T-cell (primary cell): ENCODE measurements at regions not wholly inside any gene's neighbourhood (a gene's known extent, or its start where the extent isn't known, plus 50 kb on each side); places are given as distances from the start of the nearest gene placed in this dataset.

Experiments
- ATAC-seq, 4 experiments: fragments of 200-7000 bp in 3 of 4; fragments of 150-1000 bp in 1 of 4; cut with Tn5 transposase; replicated peaks in 1 of 4; 1 replicate in 3 of 4; 2 replicates in 1 of 4; pipeline ENCODE4 v1.10.0; 2021; ENCODE audit warnings: moderate library complexity in 3 of 4, mild to moderate bottlenecking in 2 of 4, moderate number of reproducible peaks in 1 of 4
- CTCF ChIA-PET, 2 donors: fragments of 300-600 bp; sonication (Branson Sonifier 250); formaldehyde crosslinking; loops; one replicate each; lab custom pipeline; 2022; ENCODE audit warnings: antibody characterized with exemption in 2 of 2; lab: Charles Lee
- POLR2A ChIA-PET, 2 donors: fragments of 300-600 bp; sonication (Branson Sonifier 250); formaldehyde crosslinking; loops; one replicate each; lab custom pipeline; 2022; ENCODE audit warnings: antibody characterized with exemption in 2 of 2; lab: Charles Lee
- DNase-seq, 35 experiments: peaks; one replicate each; pipeline versions ENCODE4 v3.0.0 to v3.0.0-alpha.2; 2013 to 2023
- H3K27ac ChIP-seq: one replicate; pipeline ENCODE4 v1.5.1; 2013; ENCODE audit warnings: low read length
- H3K27me3 ChIP-seq, 2 experiments: replicated peaks in 1 of 2; 1 replicate in 1 of 2; 2 replicates in 1 of 2; pipeline versions ENCODE4 v1.6.1 to v1.7.0; 2013; ENCODE audit warnings: low read length in 1 of 2, mixed read lengths in 1 of 2; ENCODE audit not compliant: control insufficient read depth in 2 of 2, insufficient read depth in 2 of 2; ENCODE audit errors: extremely low read depth in 1 of 2
- H3K36me3 ChIP-seq, 2 donors: 1 replicate in 1 of 2; 2 replicates in 1 of 2; pipeline versions ENCODE4 v1.6.1 to v1.7.0; 2013; ENCODE audit warnings: low read length in 1 of 2; ENCODE audit not compliant: control insufficient read depth in 2 of 2, insufficient read depth in 1 of 2; ENCODE audit errors: extremely low read depth in 1 of 2
- H3K4me1 ChIP-seq, 2 experiments: 1 replicate in 1 of 2; 2 replicates in 1 of 2; pipeline versions ENCODE4 v1.6.1 to v1.7.0; 2013; ENCODE audit warnings: low read length in 2 of 2, mixed read lengths in 1 of 2; ENCODE audit not compliant: insufficient read depth in 2 of 2, control insufficient read depth in 1 of 2; ENCODE audit errors: extremely low read depth in 1 of 2
- H3K4me3 ChIP-seq, 2 donors: 1 replicate in 1 of 2; 2 replicates in 1 of 2; pipeline versions ENCODE4 v1.5.1 to v1.7.0; 2013; ENCODE audit warnings: mild to moderate bottlenecking in 2 of 2, low read length in 1 of 2, moderate library complexity in 1 of 2; ENCODE audit not compliant: control insufficient read depth in 1 of 2; ENCODE audit errors: extremely low read depth in 1 of 2
- H3K9me3 ChIP-seq: 2 replicates; pipeline ENCODE4 v1.7.0; 2013
- H3K27ac Mint-ChIP-seq, 2 donors: one replicate each; pipeline ENCODE4 v1.8.0; 2020 to 2021; ENCODE audit warnings: mild to moderate bottlenecking in 2 of 2, mixed read lengths in 2 of 2
- H3K27me3 Mint-ChIP-seq, 2 donors: one replicate each; pipeline ENCODE4 v1.8.0; 2021 to 2022; ENCODE audit warnings: mixed read lengths in 2 of 2
- H3K36me3 Mint-ChIP-seq: one replicate; pipeline ENCODE4 v1.8.0; 2021; ENCODE audit warnings: mixed read lengths
- H3K4me1 Mint-ChIP-seq, 3 donors: one replicate each; pipeline ENCODE4 v1.8.0; 2020 to 2022; ENCODE audit warnings: mixed read lengths in 3 of 3, mild to moderate bottlenecking in 1 of 3
- H3K4me3 Mint-ChIP-seq, 3 donors: one replicate each; pipeline ENCODE4 v1.8.0; 2020 to 2022; ENCODE audit warnings: mild to moderate bottlenecking in 3 of 3, mixed read lengths in 3 of 3, moderate library complexity in 3 of 3
- H3K9me3 Mint-ChIP-seq, 3 donors: one replicate each; pipeline ENCODE4 v1.8.0; 2020 to 2022; ENCODE audit warnings: mixed read lengths in 3 of 3
- WGBS: methylation state at CpG from one replicate; pipeline ENCODE4 v1.1.5; 2013; ENCODE audit warnings: missing lambda C conversion rate; ENCODE audit not compliant: insufficient coverage; 5-methylcytosine and 5-hydroxymethylcytosine counted together

DNA sequence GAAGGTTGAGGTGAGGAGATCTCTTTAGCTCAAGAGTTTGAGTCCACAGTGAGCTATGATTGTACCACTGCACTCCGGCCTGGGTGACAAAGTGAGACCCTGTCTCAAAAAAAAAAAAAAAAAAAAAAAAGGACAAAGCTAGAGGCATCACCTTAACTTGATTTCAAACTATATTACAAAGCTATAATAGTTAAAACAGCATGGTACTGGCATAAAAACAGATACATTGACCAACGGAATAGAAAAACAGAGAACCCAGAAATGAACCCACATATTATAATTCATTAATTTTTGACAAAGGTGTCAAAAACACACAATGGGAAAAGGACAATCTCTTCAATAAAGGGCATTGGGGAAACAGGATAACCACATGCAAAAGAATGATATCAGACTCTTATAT is 50.8 kb upstream of the MBOAT1 start:
- Mint-ChIP-seq H3K4me1 (peaks cover 0 to 6% (median 0%) of the 10 kb centered on the region in 3 donors), H3K27ac (no peak overlapping the region)
- CTCF ChIA-PET, result interaction anchor here in 1 of 2 donors (0.5 to 0.6 kb wide), 3 partner anchors 41 to 523 kb away, joined by 3 read pairs; no protein-coding TSS in a partner anchor

DNA sequence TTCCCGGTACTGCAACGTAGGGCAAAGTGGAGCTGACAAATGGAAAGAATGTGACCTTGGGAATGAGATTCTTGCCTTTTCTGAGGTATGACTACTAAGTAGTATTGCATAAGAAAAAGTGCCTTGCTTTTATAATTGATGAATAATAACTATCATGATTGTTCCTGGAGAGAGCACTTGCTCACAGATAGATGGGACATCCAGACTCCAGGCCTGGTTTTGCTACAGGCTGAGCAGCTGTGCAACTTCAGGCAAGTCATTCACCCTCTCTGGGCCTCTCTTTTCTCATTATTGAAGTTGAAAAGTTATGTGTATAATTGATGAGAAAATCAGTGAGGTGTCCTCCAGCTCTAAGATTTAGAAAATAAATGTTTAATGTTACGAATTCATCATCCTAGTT is 53.6 kb upstream of the MBOAT1 start:
- no peak overlapping the region for H3K27ac ChIP-seq
- H3K36me3 ChIP-seq, result no peaks in the 10 kb centered on the region
- no peaks in the 10 kb centered on the region for H3K36me3 Mint-ChIP-seq
- H3K4me3 ChIP-seq, result no peak overlapping the region
- DNase-seq (no peak), ATAC-seq (no peak)
- H3K27me3 Mint-ChIP-seq, result peaks cover 0 to 4% of the 10 kb centered on the region in 2 donors
- no peaks in the 10 kb centered on the region for H3K9me3 ChIP-seq
- H3K27me3 ChIP-seq, result peaks cover 0 to 7% of the 10 kb centered on the region in 2 experiments
- no peak overlapping the region for H3K4me3 Mint-ChIP-seq
- no peaks in the 10 kb centered on the region for H3K4me1 ChIP-seq
- POLR2A ChIA-PET, result no interaction called here
- H3K9me3 Mint-ChIP-seq, result no peaks in the 10 kb centered on the region
- H3K27ac Mint-ChIP-seq, result no peak overlapping the region
- peaks cover 0 to 6% (median 0%) of the 10 kb centered on the region in 3 donors for H3K4me1 Mint-ChIP-seq
- CTCF ChIA-PET, result no interaction called here
- 93% methylated on average over 2 of the region's 3 CpGs for WGBS

More for the DNA sequence above, 50.8 kb upstream of the MBOAT1 start:
- no peaks in the 10 kb centered on the region for H3K36me3 ChIP-seq
- Mint-ChIP-seq H3K4me3 (no peak overlapping the region), H3K27me3 (peaks cover 0 to 6% of the 10 kb centered on the region in 2 donors), H3K9me3 (no peaks in the 10 kb centered on the region), H3K36me3 (no peaks in the 10 kb centered on the region)
- POLR2A ChIA-PET, result interaction anchor here in 1 of 2 donors (0.7 kb wide), 1 partner anchor 23 kb away, joined by 9 read pairs; no protein-coding TSS in a partner anchor
- peaks cover 0 to 6% of the 10 kb centered on the region in 2 experiments for H3K27me3 ChIP-seq
- H3K4me3 ChIP-seq, result no peak overlapping the region
- H3K9me3 ChIP-seq, result no peaks in the 10 kb centered on the region
- H3K4me1 ChIP-seq, result no peaks in the 10 kb centered on the region
- DNase-seq (no peak), ATAC-seq (no peak)
- H3K27ac ChIP-seq, result no peak overlapping the region
- no CpG with 5 or more reads among the region's 2 CpGs for WGBS

GRCh38 chr6:20266851-20267608 is 54.8 kb upstream of the MBOAT1 start:
- Mint-ChIP-seq H3K4me3 (no peak overlapping the region), H3K4me1 (peaks cover 0 to 6% (median 0%) of the 10 kb centered on the region in 3 donors), H3K27me3 (no peaks in the 10 kb centered on the region), H3K9me3 (no peaks in the 10 kb centered on the region), H3K36me3 (no peaks in the 10 kb centered on the region), H3K27ac (no peak overlapping the region)
- DNase-seq (no peak), ATAC-seq (no peak)
- H3K36me3 ChIP-seq, result no peaks in the 10 kb centered on the region
- peaks cover 0 to 5% of the 10 kb centered on the region in 2 experiments for H3K27me3 ChIP-seq
- CTCF ChIA-PET, result interaction anchor here in 1 of 2 donors (0.7 kb wide), 1 partner anchor 57 kb away, joined by 3 read pairs; no protein-coding TSS in a partner anchor
- H3K4me1 ChIP-seq, result no peaks in the 10 kb centered on the region
- 70% methylated on average over 4 of the region's 11 CpGs for WGBS
- no peak overlapping the region for H3K27ac ChIP-seq
- H3K9me3 ChIP-seq, result no peaks in the 10 kb centered on the region
- H3K4me3 ChIP-seq, result no peak overlapping the region
- POLR2A ChIA-PET, result no interaction called here

- Histone ChIP-seq H3K9me3 (no peaks in the 10 kb centered on the region), H3K36me3 (no peaks in the 10 kb centered on the region), H3K27me3 (peaks cover 0 to 3% of the 10 kb centered on the region in 2 experiments), H3K27ac (no peak overlapping the region), H3K4me1 (no peaks in the 10 kb centered on the region), H3K4me3 (no peak overlapping the region)
- H3K27me3 Mint-ChIP-seq, result no peaks in the 10 kb centered on the region
- H3K4me3 Mint-ChIP-seq, result no peak overlapping the region
- H3K4me1 Mint-ChIP-seq, result peaks cover 0 to 6% (median 0%) of the 10 kb centered on the region in 3 donors
- ATAC-seq (no peak), DNase-seq (no peak)
- POLR2A ChIA-PET, result interaction anchor here in 1 of 2 donors (0.7 kb wide), 1 partner anchor 262 kb away, joined by 4 read pairs; no protein-coding TSS in a partner anchor
- 64% methylated on average over 2 of the region's 2 CpGs for WGBS
- no peak overlapping the region for H3K27ac Mint-ChIP-seq
- H3K36me3 Mint-ChIP-seq, result no peaks in the 10 kb centered on the region
- H3K9me3 Mint-ChIP-seq, result no peaks in the 10 kb centered on the region
- CTCF ChIA-PET, result no interaction called here
Observed at GRCh38 chr6:20269181-20269580, 56.9 kb upstream of the MBOAT1 start.

GRCh38 chr6:20271818-20272217 is 59.5 kb upstream of the MBOAT1 start:
- CTCF ChIA-PET, result interaction anchor here in 1 of 2 donors (1.4 kb wide), 1 partner anchor 179 kb away, joined by 11 read pairs; no protein-coding TSS in a partner anchor
- POLR2A ChIA-PET, result no interaction called here
- peaks cover 0 to 6% (median 0%) of the 10 kb centered on the region in 3 donors for H3K4me1 Mint-ChIP-seq
- no peak overlapping the region for H3K4me3 ChIP-seq
- H3K4me3 Mint-ChIP-seq, result no peak overlapping the region
- H3K27ac ChIP-seq, result no peak overlapping the region
- WGBS, result 75% methylated on average over 1 of the region's 3 CpGs
- H3K9me3 Mint-ChIP-seq, result no peaks in the 10 kb centered on the region
- no peaks in the 10 kb centered on the region for H3K36me3 ChIP-seq
- H3K27ac Mint-ChIP-seq, result no peak overlapping the region
- no peaks in the 10 kb centered on the region for H3K4me1 ChIP-seq
- peaks cover 0 to 2% of the 10 kb centered on the region in 2 donors for H3K27me3 Mint-ChIP-seq
- H3K27me3 ChIP-seq, result peaks cover 0 to 3% of the 10 kb centered on the region in 2 experiments
- H3K9me3 ChIP-seq, result no peaks in the 10 kb centered on the region
- peaks cover 5% of the 10 kb centered on the region for H3K36me3 Mint-ChIP-seq
- DNase-seq (no peak), ATAC-seq (no peak)

DNA sequence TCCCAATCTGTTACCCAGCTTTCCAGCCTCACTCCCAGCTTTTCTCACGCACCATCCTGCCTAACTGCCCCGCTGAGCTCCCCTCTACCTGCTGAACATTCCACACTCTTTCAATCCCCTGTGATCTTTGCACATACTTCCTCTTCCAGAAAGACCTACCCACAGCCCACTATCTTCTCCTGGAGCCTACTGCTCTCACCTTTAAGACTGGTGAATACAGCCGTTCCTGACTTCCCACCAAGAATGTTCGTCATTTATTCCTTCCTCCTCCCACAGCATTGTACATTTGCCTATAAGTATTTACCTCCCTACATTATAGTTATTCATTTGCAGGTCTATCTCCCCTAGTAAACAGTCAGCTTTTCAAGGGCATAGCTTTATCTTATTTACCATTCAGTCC is 61.9 kb upstream of the MBOAT1 start:
- Histone ChIP-seq H3K4me1 (no peaks in the 10 kb centered on the region), H3K4me3 (no peak overlapping the region), H3K9me3 (no peaks in the 10 kb centered on the region), H3K36me3 (no peaks in the 10 kb centered on the region), H3K27ac (no peak overlapping the region), H3K27me3 (peaks cover 0 to 13% of the 10 kb centered on the region in 2 experiments)
- H3K4me1 Mint-ChIP-seq, result no peaks in the 10 kb centered on the region
- ChIA-PET POLR2A (no interaction called here), CTCF (interaction anchor here in 1 of 2 donors (0.6 kb wide), 1 partner anchor 91 kb away, joined by 3 read pairs; no protein-coding TSS in a partner anchor)
- H3K36me3 Mint-ChIP-seq, result peaks cover 5% of the 10 kb centered on the region
- ATAC-seq, result no peak
- H3K27ac Mint-ChIP-seq, result no peak overlapping the region
- 82% methylated on average over 3 of the region's 4 CpGs for WGBS
- DNase-seq, result no peak
- no peak overlapping the region for H3K4me3 Mint-ChIP-seq
- peaks cover 4 to 9% of the 10 kb centered on the region in 2 donors for H3K27me3 Mint-ChIP-seq
- H3K9me3 Mint-ChIP-seq, result no peaks in the 10 kb centered on the region
